Ammon's horn (tissue), 1 donor: ENCODE measurements at regions not wholly inside any gene's neighbourhood (a gene's known extent, or its start where the extent isn't known, plus 50 kb on each side); places are given as distances from the start of the nearest gene placed in this dataset.
A peak's percentile ranks its signal among the peaks of the same experiment; 100 is the strongest.
"Not testable (repeated sequence)": the region's sequence is repeated elsewhere in the genome, so short reads cannot be mapped to it uniquely, and the experiment has no call there.

Source experiments
- DNase-seq: peaks from one replicate; pipeline ENCODE4 v3.0.0-alpha.2; 2016; ENCODE audit warnings: low spot score

GRCh38 chr3:34876997-34877396, 762.3 kb upstream of the ARPP21 start:
- DNase-seq: no peak

- no peak for DNase-seq
Observed at GRCh38 chr3:34878488-34878887, 760.8 kb upstream of the ARPP21 start.

GRCh38 chr3:34881026-34881425, 758.3 kb upstream of the ARPP21 start:
- no peak for DNase-seq

GRCh38 chr3:34882764-34883163, 756.6 kb upstream of the ARPP21 start:
- peak; percentile 6 for DNase-seq

GRCh38 chr3:34884007-34884406, 755.3 kb upstream of the ARPP21 start:
- no peak for DNase-seq

GRCh38 chr3:34886443-34886842, 752.9 kb upstream of the ARPP21 start:
- no peak for DNase-seq

- no peak for DNase-seq
Observed at GRCh38 chr3:34889641-34890040, 749.7 kb upstream of the ARPP21 start.

- DNase-seq: no peak
Observed at GRCh38 chr3:34890247-34890646, 749.1 kb upstream of the ARPP21 start.

GRCh38 chr3:34891941-34892340, 747.4 kb upstream of the ARPP21 start:
- DNase-seq: no peak

- no peak for DNase-seq
Observed at GRCh38 chr3:34895841-34896240, 743.5 kb upstream of the ARPP21 start.

- DNase-seq: not testable (repeated sequence)
Observed at GRCh38 chr3:34909679-34910078, 729.6 kb upstream of the ARPP21 start.

- no peak for DNase-seq
Observed at GRCh38 chr3:34919025-34919424, 720.3 kb upstream of the ARPP21 start.

GRCh38 chr3:34920806-34921205, 718.5 kb upstream of the ARPP21 start:
- no peak for DNase-seq

GRCh38 chr3:34924961-34925360, 714.4 kb upstream of the ARPP21 start:
- DNase-seq: no peak

GRCh38 chr3:34925851-34926250, 713.5 kb upstream of the ARPP21 start:
- DNase-seq: no peak

GRCh38 chr3:34929036-34929435, 710.3 kb upstream of the ARPP21 start:
- no peak for DNase-seq

GRCh38 chr3:34934660-34935059, 704.7 kb upstream of the ARPP21 start:
- DNase-seq: no peak

GRCh38 chr3:34938784-34939183, 700.5 kb upstream of the ARPP21 start:
- DNase-seq: no peak

- no peak for DNase-seq
Observed at GRCh38 chr3:34942256-34942655, 697.1 kb upstream of the ARPP21 start.

GRCh38 chr3:34947834-34948233, 691.5 kb upstream of the ARPP21 start:
- peak; percentile 8 for DNase-seq

GRCh38 chr3:34948517-34948916, 690.8 kb upstream of the ARPP21 start:
- no peak for DNase-seq

- no peak for DNase-seq
Observed at GRCh38 chr3:34955680-34956079, 683.6 kb upstream of the ARPP21 start.

- DNase-seq: no peak
Observed at GRCh38 chr3:34956511-34956910, 682.8 kb upstream of the ARPP21 start.

- DNase-seq: no peak
Observed at GRCh38 chr3:34957677-34958076, 681.6 kb upstream of the ARPP21 start.

- no peak for DNase-seq
Observed at GRCh38 chr3:34969513-34969912, 669.8 kb upstream of the ARPP21 start.
